SK-N-SH treated with all-trans-retinoic acid at 6 μM for 48 hours (cell line): ENCODE measurements at regions not wholly inside any gene's neighbourhood (a gene's known extent, or its start where the extent isn't known, plus 50 kb on each side); places are given as distances from the start of the nearest gene placed in this dataset.

Experiments
- BACH2 ChIP-seq: fragments of 250-450 bp; sonication (Bioruptor Pico); IDR thresholded peaks from 2 replicates; pipeline ENCODE4 v1.9.0; 2021; ENCODE audit warnings: mild to moderate bottlenecking, borderline replicate concordance
- ISL1 ChIP-seq: fragments of 250-450 bp; sonication (Bioruptor Pico); IDR thresholded peaks from 2 replicates; pipeline ENCODE4 v2.1.2; 2022; ENCODE audit warnings: mild to moderate bottlenecking, moderate library complexity
- OSR1 ChIP-seq: fragments of 250-450 bp; sonication (Bioruptor Pico); IDR thresholded peaks from 2 replicates; pipeline ENCODE4 v1.8.0; 2022; ENCODE audit warnings: moderate library complexity, mild to moderate bottlenecking, inconsistent platforms
- RARB ChIP-seq: fragments of 250-450 bp; sonication (Bioruptor Pico); IDR thresholded peaks from 2 replicates; pipeline ENCODE4 v1.8.0; 2021; ENCODE audit warnings: mild to moderate bottlenecking, moderate library complexity
- SNAI2 ChIP-seq: fragments of 250-450 bp; sonication (Bioruptor Pico); IDR thresholded peaks from 2 replicates; pipeline ENCODE4 v1.5.0; 2020; ENCODE audit warnings: mild to moderate bottlenecking, moderate library complexity
- ZFP3 ChIP-seq: fragments of 250-450 bp; sonication (Bioruptor Pico); IDR thresholded peaks from 2 replicates; pipeline ENCODE4 v1.5.0; 2020; ENCODE audit warnings: mild to moderate bottlenecking, moderate library complexity
- ZFP30 ChIP-seq: fragments of 450-650 bp; formaldehyde crosslinking; IDR thresholded peaks from 2 replicates; pipeline ENCODE4 v1.5.0; 2022; ENCODE audit warnings: mild to moderate bottlenecking, moderate library complexity
- ZNF70 ChIP-seq: fragments of 450-650 bp; formaldehyde crosslinking; IDR thresholded peaks from 2 replicates; pipeline ENCODE4 v1.5.0; 2020; ENCODE audit warnings: mild to moderate bottlenecking, moderate library complexity
- TF ChIP-seq, protein P1 (sequence below): fragments of 250-450 bp; sonication (Bioruptor Pico); IDR thresholded peaks from 2 replicates; pipeline ENCODE4 v1.5.1; 2020; ENCODE audit warnings: low read depth, mild to moderate bottlenecking, moderate library complexity
- TF ChIP-seq, protein P2 (sequence below): fragments of 250-450 bp; sonication (Bioruptor Pico); IDR thresholded peaks from 2 replicates; pipeline ENCODE4 v1.8.0; 2021; ENCODE audit warnings: low read depth, mild to moderate bottlenecking, moderate library complexity, borderline replicate concordance
- TF ChIP-seq, protein P3 (sequence below): fragments of 250-450 bp; sonication (Bioruptor Pico); IDR thresholded peaks from 2 replicates; pipeline ENCODE4 v1.8.0; 2020; ENCODE audit warnings: mild to moderate bottlenecking, moderate library complexity, borderline replicate concordance

DNA sequence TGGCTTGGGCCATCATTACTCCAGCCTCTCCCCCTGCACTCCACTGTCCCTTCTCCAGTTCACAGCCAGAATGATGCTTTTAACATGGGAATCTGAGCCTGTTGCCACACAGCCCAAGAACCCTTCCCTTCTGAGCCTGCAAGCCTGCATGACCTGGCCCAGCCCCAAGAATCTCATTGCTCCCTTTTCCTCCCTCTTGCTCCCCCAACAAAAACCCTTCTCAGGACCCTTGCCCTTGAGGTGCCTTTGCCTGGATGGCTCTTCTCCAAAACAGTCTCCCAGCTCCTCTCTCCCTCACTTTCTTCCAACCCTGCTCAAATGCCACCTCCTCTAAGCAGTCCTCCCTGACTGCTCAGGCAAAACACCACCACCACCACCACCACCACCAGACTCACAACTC is 157.2 kb downstream of the ANKRD60 start:
- TF ChIP-seq, protein P1, sequence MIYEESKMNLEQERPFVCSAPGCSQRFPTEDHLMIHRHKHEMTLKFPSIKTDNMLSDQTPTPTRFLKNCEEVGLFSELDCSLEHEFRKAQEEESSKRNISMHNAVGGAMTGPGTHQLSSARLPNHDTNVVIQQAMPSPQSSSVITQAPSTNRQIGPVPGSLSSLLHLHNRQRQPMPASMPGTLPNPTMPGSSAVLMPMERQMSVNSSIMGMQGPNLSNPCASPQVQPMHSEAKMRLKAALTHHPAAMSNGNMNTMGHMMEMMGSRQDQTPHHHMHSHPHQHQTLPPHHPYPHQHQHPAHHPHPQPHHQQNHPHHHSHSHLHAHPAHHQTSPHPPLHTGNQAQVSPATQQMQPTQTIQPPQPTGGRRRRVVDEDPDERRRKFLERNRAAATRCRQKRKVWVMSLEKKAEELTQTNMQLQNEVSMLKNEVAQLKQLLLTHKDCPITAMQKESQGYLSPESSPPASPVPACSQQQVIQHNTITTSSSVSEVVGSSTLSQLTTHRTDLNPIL (CRISPR knock-in tag): no peak
- no peak for TF ChIP-seq RARB (CRISPR knock-in tag)
- TF ChIP-seq, protein P2, sequence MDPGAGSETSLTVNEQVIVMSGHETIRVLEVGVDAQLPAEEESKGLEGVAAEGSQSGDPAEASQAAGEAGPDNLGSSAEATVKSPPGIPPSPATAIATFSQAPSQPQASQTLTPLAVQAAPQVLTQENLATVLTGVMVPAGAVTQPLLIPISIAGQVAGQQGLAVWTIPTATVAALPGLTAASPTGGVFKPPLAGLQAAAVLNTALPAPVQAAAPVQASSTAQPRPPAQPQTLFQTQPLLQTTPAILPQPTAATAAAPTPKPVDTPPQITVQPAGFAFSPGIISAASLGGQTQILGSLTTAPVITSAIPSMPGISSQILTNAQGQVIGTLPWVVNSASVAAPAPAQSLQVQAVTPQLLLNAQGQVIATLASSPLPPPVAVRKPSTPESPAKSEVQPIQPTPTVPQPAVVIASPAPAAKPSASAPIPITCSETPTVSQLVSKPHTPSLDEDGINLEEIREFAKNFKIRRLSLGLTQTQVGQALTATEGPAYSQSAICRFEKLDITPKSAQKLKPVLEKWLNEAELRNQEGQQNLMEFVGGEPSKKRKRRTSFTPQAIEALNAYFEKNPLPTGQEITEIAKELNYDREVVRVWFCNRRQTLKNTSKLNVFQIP: no peak
- no peak for TF ChIP-seq ZFP30 (CRISPR knock-in tag)
- TF ChIP-seq ISL1: no peak
- no peak for TF ChIP-seq SNAI2 (CRISPR knock-in tag)
- TF ChIP-seq, protein P3, sequence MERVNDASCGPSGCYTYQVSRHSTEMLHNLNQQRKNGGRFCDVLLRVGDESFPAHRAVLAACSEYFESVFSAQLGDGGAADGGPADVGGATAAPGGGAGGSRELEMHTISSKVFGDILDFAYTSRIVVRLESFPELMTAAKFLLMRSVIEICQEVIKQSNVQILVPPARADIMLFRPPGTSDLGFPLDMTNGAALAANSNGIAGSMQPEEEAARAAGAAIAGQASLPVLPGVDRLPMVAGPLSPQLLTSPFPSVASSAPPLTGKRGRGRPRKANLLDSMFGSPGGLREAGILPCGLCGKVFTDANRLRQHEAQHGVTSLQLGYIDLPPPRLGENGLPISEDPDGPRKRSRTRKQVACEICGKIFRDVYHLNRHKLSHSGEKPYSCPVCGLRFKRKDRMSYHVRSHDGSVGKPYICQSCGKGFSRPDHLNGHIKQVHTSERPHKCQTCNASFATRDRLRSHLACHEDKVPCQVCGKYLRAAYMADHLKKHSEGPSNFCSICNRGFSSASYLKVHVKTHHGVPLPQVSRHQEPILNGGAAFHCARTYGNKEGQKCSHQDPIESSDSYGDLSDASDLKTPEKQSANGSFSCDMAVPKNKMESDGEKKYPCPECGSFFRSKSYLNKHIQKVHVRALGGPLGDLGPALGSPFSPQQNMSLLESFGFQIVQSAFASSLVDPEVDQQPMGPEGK (CRISPR knock-in tag): no peak
- TF ChIP-seq ZFP3 (CRISPR knock-in tag): no peak
- TF ChIP-seq BACH2: no peak
- no peak for TF ChIP-seq OSR1 (CRISPR knock-in tag)
- TF ChIP-seq ZNF70 (CRISPR knock-in tag): no peak
